ENCODE measurements at regions not wholly inside any gene's neighbourhood (a gene's known extent, or its start where the extent isn't known, plus 50 kb on each side); places are given as distances from the start of the nearest gene placed in this dataset.
"Not testable (repeated sequence)": the region's sequence is repeated elsewhere in the genome, so short reads cannot be mapped to it uniquely, and the experiment has no call there.

DNA sequence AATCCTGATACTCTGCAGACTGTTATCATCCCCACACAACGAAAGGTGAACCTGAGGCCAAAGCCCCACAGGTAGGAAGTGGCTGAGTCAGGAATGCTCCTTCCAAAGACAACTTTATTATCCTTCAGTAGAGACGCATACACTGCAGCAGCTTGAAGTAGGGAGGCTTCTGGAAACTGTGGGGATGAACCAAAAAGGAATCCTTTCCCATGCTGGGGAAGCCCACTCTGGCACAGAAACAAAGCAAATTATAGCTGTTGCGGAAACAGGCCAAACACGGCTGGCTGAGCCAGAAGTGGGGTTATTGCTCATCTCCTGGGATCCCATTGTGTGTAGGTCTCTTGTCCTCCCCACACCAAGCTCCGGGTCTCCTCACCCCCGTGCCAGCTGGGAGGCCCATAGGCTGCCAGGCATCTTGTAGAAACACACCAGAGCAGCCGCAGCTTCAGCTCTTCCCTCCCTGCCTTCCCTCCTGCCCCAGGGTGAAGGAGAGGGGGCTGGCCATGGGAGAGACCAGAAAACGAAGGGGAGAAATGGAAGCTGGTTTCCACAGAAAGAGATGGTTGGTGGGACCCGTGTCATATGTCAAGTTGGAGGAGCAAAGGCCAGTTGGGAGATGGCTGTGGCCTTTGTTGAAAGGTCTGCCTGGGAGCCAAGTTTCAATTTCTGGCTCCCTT lies 176.9 kb upstream of the NABP1 start:
- Mint-ChIP-seq H3K4me1 (no peaks in the 10 kb centered on the region), H3K36me3 (no peaks in the 10 kb centered on the region), H3K27me3 (peaks cover 0 to 22% (median 15%) of the 10 kb centered on the region in 5 donors), H3K27ac (no peak overlapping the region), H3K9me3 (no peaks in the 10 kb centered on the region), H3K4me3 (no peak overlapping the region)
- no peaks in the 10 kb centered on the region for H3K27me3 ChIP-seq (ENCODE audit: control insufficient read depth in 2 of 2, insufficient read depth in 2 of 2, low read length in 2 of 2)
- ChIA-PET CTCF (interaction anchor here (0.9 kb wide), 1 partner anchor 336 kb away, joined by 6 read pairs; no protein-coding TSS in a partner anchor), POLR2A (no interaction called here)
- intact Hi-C loops (cut with micrococcal nuclease): no loop called here
- H3K4me3 ChIP-seq (ENCODE audit: low read length): no peak overlapping the region
- H3K27ac ChIP-seq (ENCODE audit: low read depth, low read length): no peak overlapping the region
- ATAC-seq (no peak), DNase-seq (no peak)
- H3K4me1 ChIP-seq (ENCODE audit: control insufficient read depth in 2 of 2, insufficient read depth in 2 of 2, low read length in 2 of 2): no peaks in the 10 kb centered on the region
- no peaks in the 10 kb centered on the region for H3K9me3 ChIP-seq (ENCODE audit: control insufficient read depth in 2 of 3, low read length in 3 of 3)
- H3K36me3 ChIP-seq (ENCODE audit: control insufficient read depth in 2 of 3, insufficient read depth in 3 of 3, low read length in 3 of 3): no peaks in the 10 kb centered on the region

DNA sequence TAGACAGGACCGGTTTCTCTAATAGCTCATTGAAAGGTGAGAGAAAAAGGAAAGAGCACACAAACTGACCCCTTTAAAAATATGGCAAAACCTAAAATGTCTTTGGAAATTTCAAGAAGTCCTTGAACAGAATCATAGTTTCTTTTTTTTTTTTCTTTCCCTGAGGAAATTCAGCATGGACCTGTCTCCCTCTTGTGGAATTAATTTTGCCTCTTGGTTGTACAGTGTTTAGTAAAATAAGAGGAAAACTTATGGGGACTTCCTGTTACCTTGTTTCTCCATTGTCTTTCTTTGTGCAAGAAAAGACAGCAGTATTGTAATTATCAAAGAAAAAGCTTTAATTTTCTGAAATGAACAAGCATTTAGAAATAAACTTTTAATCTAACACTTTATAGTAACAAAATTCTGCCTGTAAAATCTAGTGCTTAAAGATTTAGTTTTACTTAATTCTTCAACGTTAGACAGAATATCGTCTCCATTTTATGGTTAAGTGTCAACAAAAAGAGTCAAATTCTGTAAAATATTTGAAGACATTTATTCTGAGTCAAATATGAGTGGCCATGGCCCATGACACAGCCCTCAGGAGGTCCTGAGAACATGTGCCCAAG lies 176.3 kb upstream of the NABP1 start:
- no peak overlapping the region for H3K27ac ChIP-seq (ENCODE audit: low read depth, low read length)
- CTCF ChIA-PET: interaction anchor here (0.9 kb wide), 2 partner anchors 14 to 337 kb away, joined by 3 to 6 read pairs; no protein-coding TSS in a partner anchor
- no peaks in the 10 kb centered on the region for H3K27me3 ChIP-seq (ENCODE audit: control insufficient read depth in 2 of 2, insufficient read depth in 2 of 2, low read length in 2 of 2)
- intact Hi-C loops (cut with micrococcal nuclease): no loop called here
- H3K9me3 Mint-ChIP-seq: peaks cover 0 to 2% (median 0%) of the 10 kb centered on the region in 11 donors
- H3K4me1 ChIP-seq (ENCODE audit: control insufficient read depth in 2 of 2, insufficient read depth in 2 of 2, low read length in 2 of 2): no peaks in the 10 kb centered on the region
- no peak overlapping the region for H3K4me3 ChIP-seq (ENCODE audit: low read length)
- no peak for ATAC-seq
- peaks cover 0 to 22% (median 15%) of the 10 kb centered on the region in 5 donors for H3K27me3 Mint-ChIP-seq
- H3K4me1 Mint-ChIP-seq: no peaks in the 10 kb centered on the region
- no peaks in the 10 kb centered on the region for H3K36me3 Mint-ChIP-seq
- DNase-seq: no peak
- no peak overlapping the region for H3K4me3 Mint-ChIP-seq
- H3K27ac Mint-ChIP-seq: no peak overlapping the region
- POLR2A ChIA-PET: no interaction called here
- no peaks in the 10 kb centered on the region for H3K36me3 ChIP-seq (ENCODE audit: control insufficient read depth in 2 of 3, insufficient read depth in 3 of 3, low read length in 3 of 3)
- H3K9me3 ChIP-seq (ENCODE audit: control insufficient read depth in 2 of 3, low read length in 3 of 3): no peaks in the 10 kb centered on the region

DNA sequence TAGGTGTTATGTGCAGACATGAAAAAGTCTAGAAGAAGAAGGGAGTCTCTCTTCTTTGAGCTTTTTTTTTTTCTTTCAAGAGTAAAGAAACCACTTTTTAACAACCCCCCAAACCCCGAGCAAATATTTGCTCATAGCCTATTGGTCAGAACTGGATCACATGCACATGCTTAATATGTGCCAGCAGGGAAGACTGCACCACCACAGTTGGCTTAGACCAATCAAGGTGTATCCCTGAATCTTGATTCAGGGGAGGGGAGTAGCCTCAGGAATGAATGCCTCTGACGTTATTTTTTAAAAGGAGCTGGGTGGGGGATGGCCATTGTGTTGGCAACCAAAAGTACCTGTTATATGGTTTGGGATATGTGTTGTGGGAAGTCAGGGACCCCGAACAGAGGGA lies 171.4 kb upstream of the NABP1 start:
- Mint-ChIP-seq H3K4me3 (no peak overlapping the region), H3K9me3 (peaks cover 0 to 16% (median 6%) of the 10 kb centered on the region in 11 donors), H3K27me3 (peaks cover 0 to 7% (median 4%) of the 10 kb centered on the region in 5 donors), H3K4me1 (no peaks in the 10 kb centered on the region), H3K27ac (no peak overlapping the region), H3K36me3 (peaks cover 0 to 3% (median 0%) of the 10 kb centered on the region in 5 donors)
- H3K4me3 ChIP-seq (ENCODE audit: low read length): no peak overlapping the region
- ATAC-seq (no peak), DNase-seq (no peak)
- no peaks in the 10 kb centered on the region for H3K9me3 ChIP-seq (ENCODE audit: control insufficient read depth in 2 of 3, low read length in 3 of 3)
- POLR2A ChIA-PET: no interaction called here
- H3K27me3 ChIP-seq (ENCODE audit: control insufficient read depth in 2 of 2, insufficient read depth in 2 of 2, low read length in 2 of 2): no peaks in the 10 kb centered on the region
- CTCF ChIA-PET: no interaction called here
- H3K27ac ChIP-seq (ENCODE audit: low read depth, low read length): no peak overlapping the region
- H3K4me1 ChIP-seq (ENCODE audit: control insufficient read depth in 2 of 2, insufficient read depth in 2 of 2, low read length in 2 of 2): no peaks in the 10 kb centered on the region
- intact Hi-C loops (cut with micrococcal nuclease): no loop called here
- H3K36me3 ChIP-seq (ENCODE audit: control insufficient read depth in 2 of 3, insufficient read depth in 3 of 3, low read length in 3 of 3): no peaks in the 10 kb centered on the region

DNA sequence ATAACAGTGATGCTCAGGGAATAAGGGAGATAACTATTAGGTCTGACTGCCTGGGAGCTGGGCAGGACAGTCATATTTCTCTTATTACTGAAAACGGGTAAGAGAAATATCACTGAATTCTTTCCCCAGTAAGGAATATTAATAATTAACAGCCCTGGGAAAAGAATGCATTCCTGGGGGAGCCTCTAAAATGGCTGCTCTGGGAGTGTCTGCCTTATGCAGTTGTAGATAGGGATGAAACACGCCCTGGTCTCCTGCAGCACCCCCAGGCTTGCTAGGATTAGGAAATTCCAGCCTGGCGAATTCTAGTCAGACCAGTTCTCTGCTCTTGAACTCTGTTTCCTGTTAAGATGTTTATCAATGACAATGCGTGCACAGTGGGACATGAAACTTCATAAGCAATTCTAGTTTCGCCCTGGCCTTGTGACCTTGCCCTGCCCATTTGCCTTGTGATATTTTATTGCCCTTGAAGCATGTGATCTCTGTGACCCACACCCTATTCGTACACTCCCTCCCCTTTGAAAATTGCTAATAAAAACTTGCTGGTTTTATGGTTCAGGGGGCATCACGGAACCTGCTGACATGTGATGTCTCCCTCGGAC lies 170.6 kb upstream of the NABP1 start:
- H3K36me3 Mint-ChIP-seq; H3K27me3 Mint-ChIP-seq; H3K27me3 ChIP-seq (ENCODE audit: control insufficient read depth in 2 of 2, insufficient read depth in 2 of 2, low read length in 2 of 2); H3K36me3 ChIP-seq (ENCODE audit: control insufficient read depth in 2 of 3, insufficient read depth in 3 of 3, low read length in 3 of 3); H3K27ac ChIP-seq (ENCODE audit: low read depth, low read length); H3K9me3 ChIP-seq (ENCODE audit: control insufficient read depth in 2 of 3, low read length in 3 of 3); H3K4me3 ChIP-seq (ENCODE audit: low read length); POLR2A ChIA-PET; CTCF ChIA-PET; H3K4me1 Mint-ChIP-seq; ATAC-seq; H3K4me1 ChIP-seq (ENCODE audit: control insufficient read depth in 2 of 2, insufficient read depth in 2 of 2, low read length in 2 of 2); intact Hi-C loops (cut with micrococcal nuclease); H3K4me3 Mint-ChIP-seq; DNase-seq; H3K27ac Mint-ChIP-seq: not testable (repeated sequence)
- peaks cover 0 to 16% (median 6%) of the 10 kb centered on the region in 11 donors for H3K9me3 Mint-ChIP-seq

DNA sequence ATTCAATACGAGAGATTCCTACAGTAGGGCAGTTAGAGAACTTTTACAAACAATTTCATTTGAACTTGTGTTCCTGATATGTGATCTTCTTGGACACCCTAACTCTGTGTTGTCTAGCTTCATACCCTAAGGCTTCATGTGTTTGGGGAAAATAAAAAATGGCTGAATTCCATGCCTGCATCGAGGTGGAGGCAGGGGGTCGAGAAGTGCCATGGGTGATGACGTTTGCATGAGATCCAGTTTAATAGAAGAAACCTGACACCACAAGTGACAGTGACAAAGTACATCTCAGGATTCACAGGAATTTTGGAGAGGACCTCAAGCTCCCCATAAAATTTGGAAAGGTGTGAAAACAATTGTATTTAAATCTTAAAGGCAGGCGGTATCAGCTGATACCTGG lies 169.2 kb upstream of the NABP1 start:
- Histone ChIP-seq H3K4me1 (ENCODE audit: control insufficient read depth in 2 of 2, insufficient read depth in 2 of 2, low read length in 2 of 2) (no peaks in the 10 kb centered on the region), H3K9me3 (ENCODE audit: control insufficient read depth in 2 of 3, low read length in 3 of 3) (no peaks in the 10 kb centered on the region), H3K27me3 (ENCODE audit: control insufficient read depth in 2 of 2, insufficient read depth in 2 of 2, low read length in 2 of 2) (no peaks in the 10 kb centered on the region), H3K27ac (ENCODE audit: low read depth, low read length) (no peak overlapping the region), H3K4me3 (ENCODE audit: low read length) (no peak overlapping the region), H3K36me3 (ENCODE audit: control insufficient read depth in 2 of 3, insufficient read depth in 3 of 3, low read length in 3 of 3) (no peaks in the 10 kb centered on the region)
- Mint-ChIP-seq H3K9me3 (peaks cover 0 to 16% (median 6%) of the 10 kb centered on the region in 11 donors), H3K4me1 (no peaks in the 10 kb centered on the region), H3K27me3 (peaks cover 0 to 4% (median under 1%) of the 10 kb centered on the region in 5 donors), H3K36me3 (peaks cover 0 to 3% (median 0%) of the 10 kb centered on the region in 5 donors), H3K27ac (no peak overlapping the region), H3K4me3 (no peak overlapping the region)
- DNase-seq (no peak), ATAC-seq (no peak)
- ChIA-PET POLR2A (no interaction called here), CTCF (interaction anchor here (0.5 to 0.7 kb wide), 3 partner anchors 30 to 699 kb away, joined by 3 to 5 read pairs (median 3); no protein-coding TSS in a partner anchor)
- intact Hi-C loops (cut with micrococcal nuclease): no loop called here

DNA sequence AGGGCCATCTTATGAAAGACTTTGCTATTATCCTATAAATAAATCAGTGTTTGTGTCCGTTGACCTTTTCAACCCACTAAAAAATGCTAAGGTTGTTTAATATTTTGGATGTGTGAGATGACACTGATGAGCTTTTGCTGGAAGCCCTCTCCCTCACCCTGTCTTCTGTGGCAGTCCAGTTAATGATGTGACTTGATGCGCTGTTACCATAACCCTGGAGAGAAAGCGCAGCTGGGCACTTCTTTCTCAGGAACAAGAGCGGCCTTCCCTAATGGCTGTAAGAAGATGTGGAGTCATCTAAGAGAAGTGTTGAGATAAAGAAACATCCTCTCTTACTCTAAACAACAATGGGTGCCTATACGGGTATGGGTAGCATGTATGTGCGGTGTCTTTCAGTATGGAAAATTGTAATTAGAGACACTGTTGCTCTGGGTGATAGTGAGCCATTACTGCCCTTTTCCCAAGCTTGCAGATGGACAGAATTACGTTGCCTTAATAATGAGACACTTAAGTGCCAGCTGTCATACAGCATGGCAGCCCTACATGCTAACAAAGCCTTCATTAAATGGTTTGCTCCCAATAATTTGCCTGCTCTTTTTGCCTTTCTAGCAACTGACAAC lies 165.6 kb upstream of the NABP1 start:
- Histone ChIP-seq H3K4me3 (ENCODE audit: low read length) (no peak overlapping the region), H3K4me1 (ENCODE audit: control insufficient read depth in 2 of 2, insufficient read depth in 2 of 2, low read length in 2 of 2) (no peaks in the 10 kb centered on the region), H3K36me3 (ENCODE audit: control insufficient read depth in 2 of 3, insufficient read depth in 3 of 3, low read length in 3 of 3) (no peaks in the 10 kb centered on the region), H3K9me3 (ENCODE audit: control insufficient read depth in 2 of 3, low read length in 3 of 3) (no peaks in the 10 kb centered on the region), H3K27me3 (ENCODE audit: control insufficient read depth in 2 of 2, insufficient read depth in 2 of 2, low read length in 2 of 2) (no peaks in the 10 kb centered on the region), H3K27ac (ENCODE audit: low read depth, low read length) (no peak overlapping the region)
- intact Hi-C loops (cut with micrococcal nuclease): no loop called here
- CTCF ChIA-PET: interaction anchor here (0.6 to 0.9 kb wide), 2 partner anchors 275 to 642 kb away, joined by 3 read pairs; no protein-coding TSS in a partner anchor
- H3K27ac Mint-ChIP-seq: no peak overlapping the region
- POLR2A ChIA-PET: no interaction called here
- no peak for DNase-seq
- no peaks in the 10 kb centered on the region for H3K4me1 Mint-ChIP-seq
- no peak for ATAC-seq
- H3K27me3 Mint-ChIP-seq: peaks cover 0 to 17% (median 0%) of the 10 kb centered on the region in 5 donors
- no peak overlapping the region for H3K4me3 Mint-ChIP-seq
- H3K36me3 Mint-ChIP-seq: peaks cover 0 to 3% (median 0%) of the 10 kb centered on the region in 5 donors
- peaks cover 0 to 7% (median 5%) of the 10 kb centered on the region in 11 donors for H3K9me3 Mint-ChIP-seq

All from naive thymus-derived CD4-positive, alpha-beta T cell (primary cell).